ENCODE measurements at regions not wholly inside any gene's neighbourhood (a gene's known extent, or its start where the extent isn't known, plus 50 kb on each side); places are given as distances from the start of the nearest gene placed in this dataset.
"Not testable (repeated sequence)": the region's sequence is repeated elsewhere in the genome, so short reads cannot be mapped to it uniquely, and the experiment has no call there.

- Histone ChIP-seq H3K27me3 (ENCODE audit: control insufficient read depth in 1 of 2, insufficient read depth in 2 of 2, low read length in 1 of 2) (no peaks in the 10 kb centered on the region), H3K4me3 (ENCODE audit: low read length in 2 of 2) (no peak overlapping the region), H3K27ac (ENCODE audit: low read depth in 1 of 2, low read length in 2 of 2) (no peak overlapping the region), H3K36me3 (ENCODE audit: control insufficient read depth in 1 of 2, insufficient read depth in 2 of 2, low read length in 1 of 2) (no peaks in the 10 kb centered on the region), H3K4me1 (ENCODE audit: control insufficient read depth in 1 of 2, insufficient read depth in 2 of 2, low read length in 2 of 2) (no peaks in the 10 kb centered on the region), H3K9me3 (ENCODE audit: control insufficient read depth, low read length) (peaks cover 2% of the 10 kb centered on the region)
- 54 to 58% methylated on average over 1 of the region's 1 CpG for WGBS, 2 donors
- no peak for DNase-seq
- intact Hi-C loops (cut with DNase I), result no loop called here
- ATAC-seq (ENCODE audit: low FRiP score), result no peak
Measured at GRCh38 chr16:17755158-17755557, 284.4 kb upstream of the XYLT1 start.

DNA sequence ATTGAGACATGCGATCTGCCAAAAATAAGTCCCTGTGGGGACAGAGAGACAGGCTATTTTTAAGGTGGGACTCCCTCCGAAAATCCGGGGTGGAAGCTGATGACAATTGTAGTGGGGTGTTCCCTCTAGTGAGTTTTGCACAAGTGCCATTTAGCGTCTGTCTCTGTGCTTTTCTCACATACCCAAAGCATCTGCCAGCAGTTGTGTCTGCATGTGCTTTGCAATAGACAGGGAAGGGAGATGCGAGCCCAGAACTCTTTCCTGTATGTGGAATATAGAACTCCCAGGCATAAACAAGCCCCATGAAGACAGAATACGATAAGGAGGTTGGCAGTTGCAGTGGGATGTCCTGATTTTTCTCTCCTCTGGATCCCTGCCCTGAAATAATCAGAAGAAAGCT is 282.7 kb upstream of the XYLT1 start:
- no peaks in the 10 kb centered on the region for H3K36me3 ChIP-seq (ENCODE audit: control insufficient read depth in 1 of 2, insufficient read depth in 2 of 2, low read length in 1 of 2)
- 55 to 64% methylated on average over 6 of the region's 6 CpGs for WGBS, 2 donors

GRCh38 chr16:17749706-17750105 is 278.9 kb upstream of the XYLT1 start:
- ATAC-seq (ENCODE audit: low FRiP score) (no peak), DNase-seq (no peak)
- intact Hi-C loops (cut with DNase I), result no loop called here
- Histone ChIP-seq H3K27me3 (ENCODE audit: control insufficient read depth in 1 of 2, insufficient read depth in 2 of 2, low read length in 1 of 2) (no peaks in the 10 kb centered on the region), H3K4me3 (ENCODE audit: low read length in 2 of 2) (no peak overlapping the region), H3K36me3 (ENCODE audit: control insufficient read depth in 1 of 2, insufficient read depth in 2 of 2, low read length in 1 of 2) (no peaks in the 10 kb centered on the region), H3K9me3 (ENCODE audit: control insufficient read depth, low read length) (no peaks in the 10 kb centered on the region), H3K27ac (ENCODE audit: low read depth in 1 of 2, low read length in 2 of 2) (no peak overlapping the region), H3K4me1 (ENCODE audit: control insufficient read depth in 1 of 2, insufficient read depth in 2 of 2, low read length in 2 of 2) (no peaks in the 10 kb centered on the region)
- WGBS, 2 donors, result 94 to 100% methylated on average over 1 of the region's 1 CpG

More for the DNA sequence above, 282.7 kb upstream of the XYLT1 start:
- Histone ChIP-seq H3K9me3 (ENCODE audit: control insufficient read depth, low read length) (peaks cover 2% of the 10 kb centered on the region), H3K27me3 (ENCODE audit: control insufficient read depth in 1 of 2, insufficient read depth in 2 of 2, low read length in 1 of 2) (no peaks in the 10 kb centered on the region), H3K4me1 (ENCODE audit: control insufficient read depth in 1 of 2, insufficient read depth in 2 of 2, low read length in 2 of 2) (no peaks in the 10 kb centered on the region), H3K27ac (ENCODE audit: low read depth in 1 of 2, low read length in 2 of 2) (no peak overlapping the region), H3K4me3 (ENCODE audit: low read length in 2 of 2) (no peak overlapping the region)
- no peak for DNase-seq
- intact Hi-C loops (cut with DNase I), result no loop called here
- no peak for ATAC-seq (ENCODE audit: low FRiP score)

GRCh38 chr16:17748044-17748719 is 277.4 kb upstream of the XYLT1 start:
- ATAC-seq (ENCODE audit: low FRiP score) (no peak), DNase-seq (no peak)
- WGBS, 2 donors, result 41 to 42% methylated on average over 11 of the region's 11 CpGs
- no peak overlapping the region for H3K4me3 ChIP-seq (ENCODE audit: low read length in 2 of 2)
- H3K9me3 ChIP-seq (ENCODE audit: control insufficient read depth, low read length), result no peaks in the 10 kb centered on the region
- intact Hi-C loops (cut with DNase I), result no loop called here
- no peaks in the 10 kb centered on the region for H3K4me1 ChIP-seq (ENCODE audit: control insufficient read depth in 1 of 2, insufficient read depth in 2 of 2, low read length in 2 of 2)
- H3K36me3 ChIP-seq (ENCODE audit: control insufficient read depth in 1 of 2, insufficient read depth in 2 of 2, low read length in 1 of 2), result no peaks in the 10 kb centered on the region
- H3K27ac ChIP-seq (ENCODE audit: low read depth in 1 of 2, low read length in 2 of 2), result no peak overlapping the region
- H3K27me3 ChIP-seq (ENCODE audit: control insufficient read depth in 1 of 2, insufficient read depth in 2 of 2, low read length in 1 of 2), result no peaks in the 10 kb centered on the region

GRCh38 chr16:17747081-17747756 is 276.5 kb upstream of the XYLT1 start:
- Histone ChIP-seq H3K9me3 (ENCODE audit: control insufficient read depth, low read length) (no peaks in the 10 kb centered on the region), H3K27ac (ENCODE audit: low read depth in 1 of 2, low read length in 2 of 2) (no peak overlapping the region), H3K4me1 (ENCODE audit: control insufficient read depth in 1 of 2, insufficient read depth in 2 of 2, low read length in 2 of 2) (no peaks in the 10 kb centered on the region), H3K27me3 (ENCODE audit: control insufficient read depth in 1 of 2, insufficient read depth in 2 of 2, low read length in 1 of 2) (no peaks in the 10 kb centered on the region), H3K36me3 (ENCODE audit: control insufficient read depth in 1 of 2, insufficient read depth in 2 of 2, low read length in 1 of 2) (no peaks in the 10 kb centered on the region), H3K4me3 (ENCODE audit: low read length in 2 of 2) (no peak overlapping the region)
- no peak for DNase-seq
- intact Hi-C loops (cut with DNase I), result no loop called here
- ATAC-seq (ENCODE audit: low FRiP score), result no peak
- 56 to 67% methylated on average over 5 of the region's 5 CpGs for WGBS, 2 donors

DNA sequence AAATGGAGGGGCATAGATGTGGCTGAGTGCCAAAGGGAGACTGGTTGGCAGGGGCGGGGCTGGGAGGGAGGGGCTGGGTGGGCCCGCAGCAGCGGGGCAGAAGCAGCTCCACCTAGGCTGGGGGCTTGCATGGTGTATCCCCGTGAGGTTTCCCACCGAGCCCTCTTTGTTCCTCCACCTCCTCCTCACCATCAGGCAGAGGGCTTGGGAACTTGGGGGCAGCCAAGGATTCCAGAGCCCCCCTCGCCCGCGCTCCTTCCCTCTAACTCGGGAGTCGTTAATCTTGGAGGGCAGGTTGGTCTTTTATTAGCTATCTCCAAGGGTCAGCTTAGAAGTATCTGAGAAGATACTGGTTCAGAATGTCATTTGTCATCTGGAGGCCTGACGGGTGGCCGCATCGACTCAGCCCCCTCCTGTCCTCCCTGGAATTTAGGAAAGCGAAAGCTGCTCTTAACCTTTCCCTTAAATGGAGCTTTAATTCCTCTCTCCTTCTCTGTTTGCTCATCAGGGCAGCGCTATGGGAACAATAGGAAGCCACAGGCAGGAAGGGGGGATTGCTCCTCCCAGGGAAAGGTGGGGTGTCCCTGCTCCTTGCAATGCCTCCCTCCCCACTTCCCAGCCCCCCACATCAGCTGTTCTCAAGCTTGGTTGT is 274.3 kb upstream of the XYLT1 start:
- Histone ChIP-seq H3K27ac (ENCODE audit: low read depth in 1 of 2, low read length in 2 of 2) (no peak overlapping the region), H3K4me1 (ENCODE audit: control insufficient read depth in 1 of 2, insufficient read depth in 2 of 2, low read length in 2 of 2) (no peaks in the 10 kb centered on the region), H3K9me3 (ENCODE audit: control insufficient read depth, low read length) (no peaks in the 10 kb centered on the region), H3K4me3 (ENCODE audit: low read length in 2 of 2) (no peak overlapping the region), H3K27me3 (ENCODE audit: control insufficient read depth in 1 of 2, insufficient read depth in 2 of 2, low read length in 1 of 2) (no peaks in the 10 kb centered on the region), H3K36me3 (ENCODE audit: control insufficient read depth in 1 of 2, insufficient read depth in 2 of 2, low read length in 1 of 2) (no peaks in the 10 kb centered on the region)
- 3 to 5% methylated on average over 14 to 15 of the region's 15 CpGs for WGBS, 2 donors
- intact Hi-C loops (cut with DNase I), result no loop called here
- ATAC-seq (ENCODE audit: low FRiP score), result no peak
- DNase-seq, result no peak

GRCh38 chr16:17743578-17743977 is 272.8 kb upstream of the XYLT1 start:
- Histone ChIP-seq H3K4me3 (ENCODE audit: low read length in 2 of 2) (no peak overlapping the region), H3K4me1 (ENCODE audit: control insufficient read depth in 1 of 2, insufficient read depth in 2 of 2, low read length in 2 of 2) (no peaks in the 10 kb centered on the region), H3K27me3 (ENCODE audit: control insufficient read depth in 1 of 2, insufficient read depth in 2 of 2, low read length in 1 of 2) (no peaks in the 10 kb centered on the region), H3K36me3 (ENCODE audit: control insufficient read depth in 1 of 2, insufficient read depth in 2 of 2, low read length in 1 of 2) (no peaks in the 10 kb centered on the region), H3K27ac (ENCODE audit: low read depth in 1 of 2, low read length in 2 of 2) (no peak overlapping the region), H3K9me3 (ENCODE audit: control insufficient read depth, low read length) (no peaks in the 10 kb centered on the region)
- 60 to 70% methylated on average over 4 of the region's 4 CpGs for WGBS, 2 donors
- intact Hi-C loops (cut with DNase I), result no loop called here
- no peak for DNase-seq
- ATAC-seq (ENCODE audit: low FRiP score), result no peak

DNA sequence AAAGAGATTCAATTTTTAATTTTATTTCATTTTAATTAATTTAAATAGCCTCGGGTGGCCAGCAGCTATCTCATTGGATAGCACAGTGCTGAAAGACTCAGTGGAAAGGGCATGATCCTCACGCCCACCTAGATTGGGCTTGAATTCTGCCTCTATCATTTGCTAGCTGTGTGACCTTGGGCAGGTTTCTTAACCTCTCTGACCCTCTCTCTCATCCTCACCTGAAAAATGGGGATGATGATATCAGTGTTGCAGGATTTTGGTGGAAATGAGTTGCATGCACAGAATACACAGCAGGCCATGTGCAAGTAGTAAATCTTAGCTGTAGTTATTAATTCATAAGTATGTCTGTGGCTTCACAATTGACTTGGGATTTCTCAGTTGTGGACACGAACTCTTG is 272.4 kb upstream of the XYLT1 start:
- Histone ChIP-seq H3K27ac (ENCODE audit: low read depth in 1 of 2, low read length in 2 of 2) (no peak overlapping the region), H3K9me3 (ENCODE audit: control insufficient read depth, low read length) (no peaks in the 10 kb centered on the region), H3K36me3 (ENCODE audit: control insufficient read depth in 1 of 2, insufficient read depth in 2 of 2, low read length in 1 of 2) (no peaks in the 10 kb centered on the region), H3K4me1 (ENCODE audit: control insufficient read depth in 1 of 2, insufficient read depth in 2 of 2, low read length in 2 of 2) (no peaks in the 10 kb centered on the region), H3K4me3 (ENCODE audit: low read length in 2 of 2) (no peak overlapping the region), H3K27me3 (ENCODE audit: control insufficient read depth in 1 of 2, insufficient read depth in 2 of 2, low read length in 1 of 2) (no peaks in the 10 kb centered on the region)
- 49 to 65% methylated on average over 3 of the region's 3 CpGs for WGBS, 2 donors
- intact Hi-C loops (cut with DNase I), result no loop called here
- ATAC-seq (ENCODE audit: low FRiP score) (no peak), DNase-seq (no peak)

- H3K27ac ChIP-seq (ENCODE audit: low read depth in 1 of 2, low read length in 2 of 2); DNase-seq; intact Hi-C loops (cut with DNase I): not testable (repeated sequence)
Measured at GRCh38 chr16:17735099-17735498, 264.3 kb upstream of the XYLT1 start.

More at GRCh38 chr16:17735099-17735498, 264.3 kb upstream of the XYLT1 start:
- not testable (repeated sequence) for H3K4me1 ChIP-seq (ENCODE audit: control insufficient read depth in 1 of 2, insufficient read depth in 2 of 2, low read length in 2 of 2); ATAC-seq (ENCODE audit: low FRiP score); H3K27me3 ChIP-seq (ENCODE audit: control insufficient read depth in 1 of 2, insufficient read depth in 2 of 2, low read length in 1 of 2); H3K9me3 ChIP-seq (ENCODE audit: control insufficient read depth, low read length); H3K4me3 ChIP-seq (ENCODE audit: low read length in 2 of 2); H3K36me3 ChIP-seq (ENCODE audit: control insufficient read depth in 1 of 2, insufficient read depth in 2 of 2, low read length in 1 of 2)
- WGBS, 2 donors, result 74 to 80% methylated on average over 3 of the region's 3 CpGs
